ENCODE measurements at regions not wholly inside any gene's neighbourhood (a gene's known extent, or its start where the extent isn't known, plus 50 kb on each side); places are given as distances from the start of the nearest gene placed in this dataset.

GRCh38 chr17:77763023-77763422 is 195.5 kb upstream of the TNRC6C start:
- Histone ChIP-seq H3K4me3 (ENCODE audit: low read length) (no peak overlapping the region), H3K79me2 (ENCODE audit: control insufficient read depth, low read length) (no peaks in the 10 kb centered on the region), H3K9me3 (ENCODE audit: control insufficient read depth, insufficient read depth, low read length) (no peaks in the 10 kb centered on the region), H3K27me3 (ENCODE audit: control insufficient read depth, low read length) (0 out of 2 replicates have a peak, but pooled peaks cover 2% of the 10 kb centered on the region), H3K9me2 (replicated peaks; ENCODE audit: control insufficient read depth, low read length) (no peaks in the 10 kb centered on the region), H3F3A (ENCODE audit: control insufficient read depth, insufficient read depth) (no peaks in the 10 kb centered on the region), H3K36me3 (ENCODE audit: control insufficient read depth, low read length) (no peaks in the 10 kb centered on the region), H4K20me1 (ENCODE audit: control insufficient read depth, insufficient read depth, low read depth, low read length) (no peaks in the 10 kb centered on the region), H3K4me2 (ENCODE audit: low read length) (no peak overlapping the region), H3K27ac (ENCODE audit: low read depth, low read length) (no peak overlapping the region), H3K4me1 (ENCODE audit: control insufficient read depth, low read length) (no peaks in the 10 kb centered on the region)
- no peak for TF ChIP-seq EZH2phosphoT487 (IDR thresholded peaks at IDR 0.05; ENCODE audit: borderline replicate concordance, low read length)
- TF ChIP-seq, protein P1, sequence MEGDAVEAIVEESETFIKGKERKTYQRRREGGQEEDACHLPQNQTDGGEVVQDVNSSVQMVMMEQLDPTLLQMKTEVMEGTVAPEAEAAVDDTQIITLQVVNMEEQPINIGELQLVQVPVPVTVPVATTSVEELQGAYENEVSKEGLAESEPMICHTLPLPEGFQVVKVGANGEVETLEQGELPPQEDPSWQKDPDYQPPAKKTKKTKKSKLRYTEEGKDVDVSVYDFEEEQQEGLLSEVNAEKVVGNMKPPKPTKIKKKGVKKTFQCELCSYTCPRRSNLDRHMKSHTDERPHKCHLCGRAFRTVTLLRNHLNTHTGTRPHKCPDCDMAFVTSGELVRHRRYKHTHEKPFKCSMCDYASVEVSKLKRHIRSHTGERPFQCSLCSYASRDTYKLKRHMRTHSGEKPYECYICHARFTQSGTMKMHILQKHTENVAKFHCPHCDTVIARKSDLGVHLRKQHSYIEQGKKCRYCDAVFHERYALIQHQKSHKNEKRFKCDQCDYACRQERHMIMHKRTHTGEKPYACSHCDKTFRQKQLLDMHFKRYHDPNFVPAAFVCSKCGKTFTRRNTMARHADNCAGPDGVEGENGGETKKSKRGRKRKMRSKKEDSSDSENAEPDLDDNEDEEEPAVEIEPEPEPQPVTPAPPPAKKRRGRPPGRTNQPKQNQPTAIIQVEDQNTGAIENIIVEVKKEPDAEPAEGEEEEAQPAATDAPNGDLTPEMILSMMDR (IDR thresholded peaks at IDR 0.05; ENCODE audit: low read depth, low read length, poor library complexity, severe bottlenecking), result no peak

GRCh38 chr17:77763575-77763974 is 194.9 kb upstream of the TNRC6C start:
- H3F3A ChIP-seq (ENCODE audit: control insufficient read depth, insufficient read depth), result no peaks in the 10 kb centered on the region
- no peaks in the 10 kb centered on the region for H3K79me2 ChIP-seq (ENCODE audit: control insufficient read depth, low read length)
- H3K9me3 ChIP-seq (ENCODE audit: control insufficient read depth, insufficient read depth, low read length), result no peaks in the 10 kb centered on the region
- no peaks in the 10 kb centered on the region for H4K20me1 ChIP-seq (ENCODE audit: control insufficient read depth, insufficient read depth, low read depth, low read length)
- no peaks in the 10 kb centered on the region for H3K4me1 ChIP-seq (ENCODE audit: control insufficient read depth, low read length)
- no peak overlapping the region for H3K4me3 ChIP-seq (ENCODE audit: low read length)
- H3K27me3 ChIP-seq (ENCODE audit: control insufficient read depth, low read length), result 0 out of 2 replicates have a peak, but pooled peaks cover 2% of the 10 kb centered on the region
- H3K4me2 ChIP-seq (ENCODE audit: low read length), result no peak overlapping the region
- no peak overlapping the region for H3K27ac ChIP-seq (ENCODE audit: low read depth, low read length)
- no peaks in the 10 kb centered on the region for H3K9me2 ChIP-seq (replicated peaks; ENCODE audit: control insufficient read depth, low read length)
- TF ChIP-seq EZH2phosphoT487 (IDR thresholded peaks at IDR 0.05; ENCODE audit: borderline replicate concordance, low read length), result no peak
- TF ChIP-seq, protein P1 (IDR thresholded peaks at IDR 0.05; ENCODE audit: low read depth, low read length, poor library complexity, severe bottlenecking), result no peak
- no peaks in the 10 kb centered on the region for H3K36me3 ChIP-seq (ENCODE audit: control insufficient read depth, low read length)

GRCh38 chr17:77765292-77765691 is 193.2 kb upstream of the TNRC6C start:
- no peaks in the 10 kb centered on the region for H3K9me3 ChIP-seq (ENCODE audit: control insufficient read depth, insufficient read depth, low read length)
- TF ChIP-seq, protein P1 (IDR thresholded peaks at IDR 0.05; ENCODE audit: low read depth, low read length, poor library complexity, severe bottlenecking), result no peak
- no peak for TF ChIP-seq EZH2phosphoT487 (IDR thresholded peaks at IDR 0.05; ENCODE audit: borderline replicate concordance, low read length)

More at GRCh38 chr17:77765292-77765691, 193.2 kb upstream of the TNRC6C start:
- Histone ChIP-seq H3K27me3 (ENCODE audit: control insufficient read depth, low read length) (0 out of 2 replicates have a peak, but pooled peaks cover 2% of the 10 kb centered on the region), H3K36me3 (ENCODE audit: control insufficient read depth, low read length) (no peaks in the 10 kb centered on the region), H3K4me2 (ENCODE audit: low read length) (no peak overlapping the region), H3K9me2 (replicated peaks; ENCODE audit: control insufficient read depth, low read length) (no peaks in the 10 kb centered on the region), H3K79me2 (ENCODE audit: control insufficient read depth, low read length) (no peaks in the 10 kb centered on the region), H3F3A (ENCODE audit: control insufficient read depth, insufficient read depth) (no peaks in the 10 kb centered on the region), H4K20me1 (ENCODE audit: control insufficient read depth, insufficient read depth, low read depth, low read length) (no peaks in the 10 kb centered on the region), H3K4me3 (ENCODE audit: low read length) (no peak overlapping the region), H3K4me1 (ENCODE audit: control insufficient read depth, low read length) (no peaks in the 10 kb centered on the region), H3K27ac (ENCODE audit: low read depth, low read length) (no peak overlapping the region)
